SK-N-SH treated with all-trans-retinoic acid at 6 μM for 48 hours (cell line): ENCODE measurements at regions not wholly inside any gene's neighbourhood (a gene's known extent, or its start where the extent isn't known, plus 50 kb on each side); places are given as distances from the start of the nearest gene placed in this dataset.

Source experiments
- ATAC-seq: fragments of 200-7000 bp; cut with Tn5 transposase; 3 replicates; pipeline ENCODE4 v1.9.1; 2020; ENCODE audit warnings: mild to moderate bottlenecking, moderate library complexity
- ARNTL ChIP-seq: fragments of 450-650 bp; formaldehyde crosslinking; IDR thresholded peaks from 2 replicates; pipeline ENCODE4 v1.5.0; 2020; ENCODE audit warnings: low read depth, mild to moderate bottlenecking, moderate library complexity, borderline replicate concordance
- BACH2 ChIP-seq: fragments of 250-450 bp; sonication (Bioruptor Pico); IDR thresholded peaks from 2 replicates; pipeline ENCODE4 v1.9.0; 2021; ENCODE audit warnings: mild to moderate bottlenecking, borderline replicate concordance
- CREB5 ChIP-seq: fragments of 250-450 bp; sonication (Bioruptor Pico); IDR thresholded peaks from 2 replicates; pipeline ENCODE4 v1.5.1; 2020; ENCODE audit warnings: low read depth, mild to moderate bottlenecking, moderate library complexity
- CSDC2 ChIP-seq: fragments of 250-450 bp; sonication (Bioruptor Pico); IDR thresholded peaks from 2 replicates; pipeline ENCODE4 v1.5.0; 2020; ENCODE audit warnings: mild to moderate bottlenecking, moderate library complexity
- CSRNP3 ChIP-seq: fragments of 250-450 bp; sonication (Bioruptor Pico); IDR thresholded peaks from 2 replicates; pipeline ENCODE4 v1.5.1; 2021; ENCODE audit warnings: mild to moderate bottlenecking, moderate library complexity
- ESRRG ChIP-seq: fragments of 250-450 bp; sonication (Bioruptor Pico); IDR thresholded peaks from 2 replicates; pipeline ENCODE4 v1.6.1; 2021; ENCODE audit warnings: mild to moderate bottlenecking
- GLIS3 ChIP-seq: fragments of 250-450 bp; sonication (Bioruptor Pico); IDR thresholded peaks from 2 replicates; pipeline ENCODE4 v1.5.0; 2020; ENCODE audit warnings: mild to moderate bottlenecking, moderate library complexity
- ISL1 ChIP-seq: fragments of 250-450 bp; sonication (Bioruptor Pico); IDR thresholded peaks from 2 replicates; pipeline ENCODE4 v2.1.2; 2022; ENCODE audit warnings: mild to moderate bottlenecking, moderate library complexity
- OSR1 ChIP-seq: fragments of 250-450 bp; sonication (Bioruptor Pico); IDR thresholded peaks from 2 replicates; pipeline ENCODE4 v1.8.0; 2022; ENCODE audit warnings: moderate library complexity, mild to moderate bottlenecking, inconsistent platforms
- PATZ1 ChIP-seq: fragments of 250-450 bp; sonication (Bioruptor Pico); IDR thresholded peaks from 2 replicates; pipeline ENCODE4 v1.8.0; 2020; ENCODE audit warnings: mild to moderate bottlenecking, moderate library complexity, borderline replicate concordance
- POU6F1 ChIP-seq: fragments of 250-450 bp; sonication (Bioruptor Pico); IDR thresholded peaks from 2 replicates; pipeline ENCODE4 v1.8.0; 2021; ENCODE audit warnings: low read depth, mild to moderate bottlenecking, moderate library complexity, borderline replicate concordance
- PPARA ChIP-seq: fragments of 250-450 bp; sonication (Bioruptor Pico); IDR thresholded peaks from 2 replicates; pipeline ENCODE4 v1.5.0; 2020; ENCODE audit warnings: mild to moderate bottlenecking, borderline replicate concordance
- RARB ChIP-seq: fragments of 250-450 bp; sonication (Bioruptor Pico); IDR thresholded peaks from 2 replicates; pipeline ENCODE4 v1.8.0; 2021; ENCODE audit warnings: mild to moderate bottlenecking, moderate library complexity
- TCF4 ChIP-seq: fragments of 250-450 bp; sonication (Bioruptor Pico); IDR thresholded peaks from 2 replicates; pipeline ENCODE4 v1.8.0; 2021; ENCODE audit warnings: mild to moderate bottlenecking, moderate library complexity, borderline replicate concordance
- TOX ChIP-seq: fragments of 250-450 bp; sonication (Bioruptor Pico); IDR thresholded peaks from 2 replicates; pipeline ENCODE4 v1.8.0; 2021; ENCODE audit warnings: mild to moderate bottlenecking, moderate library complexity, borderline replicate concordance
- ZFP3 ChIP-seq: fragments of 250-450 bp; sonication (Bioruptor Pico); IDR thresholded peaks from 2 replicates; pipeline ENCODE4 v1.5.0; 2020; ENCODE audit warnings: mild to moderate bottlenecking, moderate library complexity
- ZFP30 ChIP-seq: fragments of 450-650 bp; formaldehyde crosslinking; IDR thresholded peaks from 2 replicates; pipeline ENCODE4 v1.5.0; 2022; ENCODE audit warnings: mild to moderate bottlenecking, moderate library complexity
- ZNF565 ChIP-seq: fragments of 450-650 bp; formaldehyde crosslinking; conservative IDR thresholded peaks from 2 replicates; pipeline ENCODE4 v1.5.0; 2020; ENCODE audit warnings: low read depth, mild to moderate bottlenecking, moderate library complexity
- ZNF70 ChIP-seq: fragments of 450-650 bp; formaldehyde crosslinking; IDR thresholded peaks from 2 replicates; pipeline ENCODE4 v1.5.0; 2020; ENCODE audit warnings: mild to moderate bottlenecking, moderate library complexity
- ZNF8 ChIP-seq: fragments of 450-650 bp; formaldehyde crosslinking; IDR thresholded peaks from 2 replicates; pipeline ENCODE4 v1.5.0; 2020; ENCODE audit warnings: mild to moderate bottlenecking, moderate library complexity

GRCh38 chr14:87268997-87269396 is 724.0 kb downstream of the GALC start:
- TF ChIP-seq ZNF70 (CRISPR knock-in tag) = no peak
- no peak for TF ChIP-seq ESRRG
- TF ChIP-seq BACH2 (CRISPR knock-in tag) = no peak
- no peak for TF ChIP-seq CSDC2 (CRISPR knock-in tag)
- no peak for TF ChIP-seq PPARA (CRISPR knock-in tag)
- no peak for TF ChIP-seq ZFP30
- no peak for TF ChIP-seq PATZ1
- no peak for TF ChIP-seq POU6F1 (CRISPR knock-in tag)
- TF ChIP-seq ISL1 (CRISPR knock-in tag) = no peak
- TF ChIP-seq, all 23 proteins: peak for 0
- no peak for ATAC-seq

- no peak for ATAC-seq
- no peak for TF ChIP-seq CSRNP3
- TF ChIP-seq CREB5 (CRISPR knock-in tag) = no peak
- TF ChIP-seq ZNF70 (CRISPR knock-in tag) = no peak
- no peak for TF ChIP-seq TCF4
- TF ChIP-seq BACH2 (CRISPR knock-in tag) = no peak
- TF ChIP-seq ZFP3 (CRISPR knock-in tag) = no peak
- no peak for TF ChIP-seq ZFP30
- TF ChIP-seq GLIS3 (CRISPR knock-in tag) = no peak
Measured at GRCh38 chr14:87264796-87265195, 728.2 kb downstream of the GALC start.

GRCh38 chr14:87264272-87264785 is 728.7 kb downstream of the GALC start:
- ATAC-seq = no peak
- TF ChIP-seq GLIS3 (CRISPR knock-in tag) = no peak
- no peak for TF ChIP-seq ZNF565
- TF ChIP-seq, all 23 proteins: peak for 0

GRCh38 chr14:87261621-87262020 is 731.4 kb downstream of the GALC start:
- TF ChIP-seq TOX (no peak), ZNF565 (no peak), OSR1 (CRISPR knock-in tag) (no peak)
- no peak for ATAC-seq

- TF ChIP-seq ZNF8 (CRISPR knock-in tag) (no peak), PATZ1 (no peak), TOX (no peak), RARB (CRISPR knock-in tag) (no peak), TCF4 (no peak), ZNF565 (no peak), ARNTL (CRISPR knock-in tag) (no peak), ZNF70 (CRISPR knock-in tag) (no peak), GLIS3 (CRISPR knock-in tag) (no peak)
- ATAC-seq = no peak
Measured at GRCh38 chr14:87260460-87260859, 732.5 kb downstream of the GALC start.
